GM18499 (cell line): ENCODE measurements at regions not wholly inside any gene's neighbourhood (a gene's known extent, or its start where the extent isn't known, plus 50 kb on each side); places are given as distances from the start of the nearest gene placed in this dataset.

Experiments used
- ATAC-seq: cut with Tn5 transposase; IDR thresholded peaks from one replicate; pipeline ENCODE4 v1.9.1; 2021; ENCODE audit warnings: moderate number of reproducible peaks; ENCODE audit not compliant: insufficient read depth, unreplicated experiment

- ATAC-seq = no peak
These were observed 414.8 kb upstream of the MGAT4C start for GRCh38 chr12:86670986-86671385.

DNA sequence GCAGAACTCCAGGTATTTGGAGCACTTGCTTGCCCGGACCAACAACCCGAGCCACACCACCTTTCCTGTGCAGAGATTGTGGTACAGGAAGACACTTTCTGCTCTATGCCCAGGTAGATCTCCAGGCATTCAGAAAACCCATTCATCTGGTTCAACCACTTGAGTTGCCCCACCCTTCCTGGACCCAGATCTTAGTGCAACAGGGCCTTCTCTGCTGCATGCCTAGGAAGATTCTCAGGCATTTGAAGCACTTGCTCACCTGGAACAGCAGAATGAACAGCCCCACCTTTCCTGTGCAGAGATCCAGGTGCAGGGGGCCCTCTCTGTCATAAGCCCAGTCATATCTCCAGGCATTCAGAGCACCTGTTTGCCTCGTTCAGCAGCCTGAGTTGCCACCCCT lies 412.8 kb upstream of the MGAT4C start:
- no peak for ATAC-seq

DNA sequence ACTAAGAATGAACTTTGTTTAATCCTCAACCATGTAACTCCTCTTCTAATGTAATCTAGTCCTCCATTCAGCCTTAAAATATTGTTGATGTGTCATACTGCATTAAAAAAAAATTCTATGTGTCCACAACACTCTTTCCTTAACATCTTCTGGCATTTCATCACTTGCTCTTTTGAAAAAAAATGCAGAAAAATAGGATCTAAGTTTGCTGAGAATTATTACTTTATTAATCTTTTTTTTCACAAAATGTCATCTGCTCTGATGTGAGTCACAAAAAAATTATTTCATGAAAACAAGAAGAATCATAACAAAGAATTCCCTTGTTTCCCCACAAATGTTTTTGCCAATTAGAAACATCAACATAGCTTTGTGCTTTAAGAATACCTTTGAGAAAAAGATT lies 410.1 kb upstream of the MGAT4C start:
- ATAC-seq = no peak

- ATAC-seq = no peak
These were observed 407.5 kb upstream of the MGAT4C start for GRCh38 chr12:86663716-86664115.

GRCh38 chr12:86663173-86663572 lies 407.0 kb upstream of the MGAT4C start:
- no peak for ATAC-seq

DNA sequence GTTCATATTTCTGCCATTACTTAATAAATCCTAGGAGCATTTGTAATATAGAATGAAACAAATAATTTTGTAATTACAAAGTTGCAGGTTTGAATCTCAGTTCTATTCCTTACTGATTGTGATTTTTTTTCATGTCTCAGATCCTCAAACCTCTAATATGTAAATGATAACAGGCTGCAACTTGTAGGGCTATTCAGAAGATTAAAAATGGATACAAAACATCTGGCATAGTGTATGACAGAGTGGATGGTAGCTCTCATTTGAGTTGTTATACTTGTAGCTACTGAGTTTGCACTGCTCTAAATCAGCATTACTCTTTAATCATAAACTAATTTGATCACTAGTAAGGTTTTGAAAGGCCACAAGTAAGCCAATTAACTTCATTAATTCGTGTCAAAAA lies 406.3 kb upstream of the MGAT4C start:
- ATAC-seq = no peak

DNA sequence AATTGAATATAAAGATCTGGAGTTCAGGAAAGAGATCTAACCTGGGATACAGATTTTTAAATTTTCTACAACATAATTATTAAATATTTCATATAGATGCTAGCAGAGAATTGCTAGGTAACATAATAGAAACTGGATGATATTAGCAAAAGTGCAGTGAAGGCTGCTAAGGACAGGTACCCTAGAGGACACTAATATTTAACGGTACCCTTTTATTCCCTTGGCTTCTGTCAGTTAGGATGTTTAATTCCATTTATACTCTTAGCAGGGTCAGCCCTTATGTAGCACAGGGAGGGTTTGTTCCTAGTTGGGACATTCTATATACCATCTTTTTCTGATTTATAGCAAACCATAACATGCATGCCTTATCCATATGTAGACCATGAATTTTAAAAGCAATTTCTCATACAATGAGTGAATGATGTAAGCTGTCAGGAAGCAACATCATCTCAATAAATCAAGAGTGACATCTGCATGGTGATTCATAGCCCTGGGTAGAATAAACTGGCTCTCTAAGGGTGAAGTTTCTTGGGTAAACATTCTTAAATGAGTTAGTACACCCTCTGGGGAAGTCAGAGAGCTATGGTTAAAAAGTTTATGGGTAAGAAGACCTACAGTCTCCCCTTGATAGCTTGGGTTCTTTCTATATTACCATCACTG lies 404.4 kb upstream of the MGAT4C start:
- no peak for ATAC-seq

DNA sequence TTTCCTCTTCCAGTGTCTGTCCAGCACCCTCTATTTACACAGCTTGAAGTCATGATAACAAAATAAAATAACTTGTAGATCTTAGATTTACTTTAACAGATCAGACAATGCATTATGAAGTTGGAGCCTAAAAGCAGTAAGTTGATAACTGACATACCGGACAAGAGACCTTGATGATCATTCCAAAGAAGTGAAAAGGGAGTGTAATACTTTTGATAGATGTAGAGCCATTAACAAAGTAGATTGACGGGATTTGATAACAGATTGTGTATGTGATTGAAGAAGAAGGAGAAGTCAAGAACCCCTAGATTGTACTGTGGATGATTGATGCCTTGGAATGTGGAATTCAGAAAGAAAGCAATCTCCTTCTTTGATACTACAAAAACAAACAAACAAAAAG lies 403.8 kb upstream of the MGAT4C start:
- ATAC-seq = no peak

DNA sequence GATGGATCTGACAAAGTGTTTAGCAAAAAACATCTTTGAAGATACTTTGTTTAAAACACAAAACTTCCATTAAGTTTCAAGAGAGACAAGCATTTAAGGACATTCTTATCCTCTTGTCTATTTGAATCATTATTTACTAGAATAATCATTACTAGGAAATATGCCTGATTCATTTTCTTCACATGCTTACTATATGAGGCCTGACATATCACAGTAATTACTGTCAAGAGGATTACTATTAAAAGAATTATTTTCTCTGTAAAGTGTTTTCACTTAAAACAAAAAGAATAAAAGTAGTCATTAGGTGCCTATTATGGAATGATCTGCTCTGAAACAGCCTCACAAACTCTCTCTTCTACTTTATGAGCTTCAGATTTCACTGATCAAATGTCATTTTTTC lies 402.1 kb upstream of the MGAT4C start:
- ATAC-seq = no peak

- ATAC-seq = no peak
These were observed 391.6 kb upstream of the MGAT4C start for GRCh38 chr12:86647800-86648199.

DNA sequence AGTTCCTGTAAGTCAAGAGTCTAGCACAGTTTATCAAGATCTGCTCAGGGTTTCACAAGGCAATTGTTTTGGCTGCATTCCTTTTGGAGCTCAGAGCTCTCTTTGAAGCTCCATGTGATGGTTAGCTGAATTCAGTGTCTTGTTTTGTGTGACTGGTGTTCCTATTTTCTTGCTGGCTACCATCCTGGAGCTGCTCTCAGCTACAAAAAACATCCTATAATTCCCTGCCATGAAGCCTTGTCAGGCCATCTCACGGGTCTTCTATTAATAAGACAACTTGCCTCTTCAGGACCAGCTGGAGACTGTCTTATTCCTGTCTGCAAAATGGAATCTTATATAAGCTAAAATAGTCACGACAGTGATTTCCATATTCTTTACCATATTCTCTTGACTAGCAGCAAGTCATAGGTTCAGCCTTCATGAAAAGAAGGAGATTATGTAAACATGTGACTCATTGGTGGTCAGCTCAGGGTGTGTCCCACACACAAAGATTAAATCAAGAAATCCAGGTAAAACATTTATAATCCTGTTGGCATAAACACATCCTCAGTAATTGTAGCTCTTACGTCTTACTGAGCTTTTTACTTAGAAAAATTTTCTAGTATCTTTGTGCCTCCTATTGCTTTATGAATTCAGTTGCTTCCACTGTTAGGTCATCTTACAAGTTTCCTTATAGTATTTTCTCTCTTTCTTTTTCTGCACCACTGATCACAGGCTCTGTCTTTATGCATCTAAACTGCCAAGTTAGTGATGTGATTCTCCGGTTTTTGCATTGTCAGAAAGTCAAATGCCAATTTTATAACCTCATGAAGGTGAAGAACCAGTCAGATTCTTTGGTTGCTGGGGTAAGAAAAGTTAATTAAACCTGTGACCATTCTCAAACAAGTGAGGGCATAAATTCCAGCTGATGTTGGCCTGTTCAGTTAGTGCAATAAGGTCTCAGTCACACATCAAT lies 378.5 kb upstream of the MGAT4C start:
- ATAC-seq = no peak

DNA sequence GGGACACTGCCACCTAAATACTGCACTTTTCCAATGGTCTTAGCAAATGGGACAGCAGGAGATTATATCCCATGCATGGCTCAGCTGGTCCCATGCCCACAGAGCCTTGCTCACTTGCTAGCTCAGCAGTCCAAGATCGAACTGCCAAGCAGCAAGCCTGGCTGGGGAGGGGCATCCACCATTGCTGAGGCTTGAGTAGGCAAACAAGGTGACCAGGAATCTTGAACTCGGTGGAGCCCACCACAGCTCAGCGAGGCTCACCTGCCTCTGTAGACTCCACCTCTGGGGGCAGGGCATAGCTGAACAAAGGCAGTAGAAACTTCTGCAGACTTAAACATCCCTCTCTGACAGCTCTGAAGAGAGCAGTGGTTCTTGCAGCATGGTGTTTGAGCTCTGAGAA lies 370.8 kb upstream of the MGAT4C start:
- no peak for ATAC-seq

- no peak for ATAC-seq
These were observed 367.1 kb upstream of the MGAT4C start for GRCh38 chr12:86623267-86623666.

DNA sequence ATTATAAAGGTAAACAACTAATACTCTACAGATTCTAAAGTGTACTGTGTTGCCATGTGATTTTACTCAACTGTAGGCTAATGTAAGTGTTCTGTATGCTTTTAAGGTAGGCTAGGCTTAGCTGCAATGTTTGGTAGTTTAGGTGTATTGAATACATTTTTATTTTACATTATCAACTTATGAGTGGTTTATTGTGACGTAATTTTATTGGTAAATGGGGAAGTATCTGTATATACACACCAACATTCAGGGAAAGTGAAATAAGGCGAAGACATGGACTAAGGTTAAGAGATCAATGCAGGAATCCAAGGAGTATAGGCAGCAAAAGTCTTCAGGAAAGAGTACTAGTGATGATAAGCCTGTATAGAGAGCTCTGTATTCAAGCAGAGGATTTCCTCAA lies 365.8 kb upstream of the MGAT4C start:
- no peak for ATAC-seq

- ATAC-seq = no peak
These were observed 357.1 kb upstream of the MGAT4C start for GRCh38 chr12:86613311-86613710.

- ATAC-seq = no peak
These were observed 352.4 kb upstream of the MGAT4C start for GRCh38 chr12:86608638-86609037.

DNA sequence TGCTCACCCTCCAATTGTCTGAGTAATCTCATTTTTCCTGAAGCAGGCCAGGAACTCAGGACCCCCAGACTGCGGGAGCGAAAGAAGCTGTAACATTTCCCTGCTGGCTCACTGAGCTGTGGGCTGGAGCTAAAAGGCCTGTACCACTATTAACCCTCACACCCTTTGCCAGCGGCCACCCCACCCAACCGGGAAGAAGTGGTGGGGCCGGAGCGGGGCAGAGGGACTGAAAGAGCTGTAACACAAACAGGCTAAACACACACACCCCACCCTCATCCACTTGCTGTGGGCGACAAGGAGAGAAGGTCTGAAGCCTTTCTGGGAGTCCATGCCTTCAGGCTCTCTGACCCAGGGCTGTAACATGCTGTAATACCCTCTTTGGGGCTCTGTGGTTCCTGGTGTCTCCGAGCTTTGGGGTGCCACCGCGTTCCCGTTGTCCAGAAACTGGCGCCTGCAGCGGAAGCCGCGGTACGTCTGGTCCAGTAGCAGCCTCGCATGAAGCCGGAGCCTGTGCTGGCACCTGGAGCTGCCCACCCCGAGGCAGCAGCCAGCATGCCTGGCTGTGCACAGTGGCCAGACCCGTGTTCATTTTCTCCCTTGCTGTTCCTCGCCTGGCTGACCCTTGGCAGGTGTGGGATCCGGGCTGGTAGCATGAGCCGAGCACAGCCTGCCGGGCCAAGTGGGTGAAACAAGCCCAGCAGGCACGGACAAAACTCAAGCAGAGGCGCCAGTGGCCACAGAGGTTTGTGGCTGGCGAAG lies 345.5 kb upstream of the MGAT4C start:
- no peak for ATAC-seq

DNA sequence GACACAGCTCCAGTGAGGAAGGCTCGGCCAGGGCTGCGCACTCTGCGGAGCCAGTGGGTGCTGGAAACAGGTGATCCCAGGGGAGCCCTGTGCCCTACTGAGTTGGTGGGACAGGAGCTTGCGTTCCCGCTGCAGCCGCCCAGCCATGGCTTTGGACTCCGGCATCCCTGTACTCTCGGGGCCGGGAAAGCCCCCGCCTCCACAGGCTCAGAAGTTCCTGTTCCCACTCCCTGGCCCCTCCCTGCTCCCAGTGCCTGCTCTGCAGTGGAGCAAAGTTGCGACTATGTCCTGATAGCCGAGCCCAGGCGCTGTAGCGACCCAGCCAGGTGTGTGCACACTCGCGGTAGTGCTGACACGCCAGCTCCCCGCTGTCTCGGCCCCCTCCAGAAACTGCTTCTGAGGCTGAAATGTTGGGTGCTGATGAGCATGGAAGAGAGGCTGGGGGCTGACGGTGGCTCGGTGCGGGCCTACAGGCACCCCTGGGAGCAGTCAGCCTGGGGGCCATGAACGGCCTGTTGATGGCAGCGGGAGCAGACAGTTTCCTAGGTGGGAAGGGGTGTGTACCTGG lies 344.6 kb upstream of the MGAT4C start:
- ATAC-seq = no peak

- ATAC-seq = no peak
These were observed 341.2 kb upstream of the MGAT4C start for GRCh38 chr12:86597431-86597830.

- no peak for ATAC-seq
These were observed 334.1 kb upstream of the MGAT4C start for GRCh38 chr12:86590296-86590695.

GRCh38 chr12:86574143-86574542 lies 318.0 kb upstream of the MGAT4C start:
- no peak for ATAC-seq
